IMR-90 (cell line): ENCODE measurements at regions not wholly inside any gene's neighbourhood (a gene's known extent, or its start where the extent isn't known, plus 50 kb on each side); places are given as distances from the start of the nearest gene placed in this dataset.

Experiments used
- ATAC-seq: fragments of 200-7000 bp; cut with Tn5 transposase; 2 replicates; pipeline ENCODE4 v1.9.1; 2020; ENCODE audit warnings: low read depth, mild to moderate bottlenecking, moderate library complexity
- BruUV-seq: library from RNA; stranded (reverse); fragments of 400-500 nt; replicated peaks from 2 replicates; lab custom pipeline; 2021; lab: Mats Ljungman, UMichigan
- CTCF ChIA-PET: fragments of 300-600 bp; formaldehyde crosslinking; extraction: SDS; loops from one replicate; lab custom pipeline; 2021; ENCODE audit warnings: antibody characterized with exemption; lab: Yijun Ruan, JAX
- POLR2A ChIA-PET: fragments of 300-600 bp; sonication (Branson Sonifier 250); formaldehyde crosslinking; loops from one replicate; lab custom pipeline; 2022; ENCODE audit warnings: antibody characterized with exemption; ENCODE audit not compliant: unreplicated experiment; lab: Charles Lee
- DNase-seq: peaks from one replicate; pipeline ENCODE4 v3.0.0; 2013
- H2AFZ ChIP-seq: replicated peaks from 2 replicates; pipeline ENCODE3; 2013; ENCODE audit warnings: low read length, mild to moderate bottlenecking; ENCODE audit not compliant: poor library complexity
- H2AK5ac ChIP-seq: 2 replicates; pipeline ENCODE4 v1.6.1; 2013; ENCODE audit warnings: low read depth, low read length, inconsistent platforms
- H2AK9ac ChIP-seq: replicated peaks from 2 replicates; pipeline ENCODE3; 2013; ENCODE audit warnings: mild to moderate bottlenecking, low read depth, low read length, moderate library complexity; ENCODE audit not compliant: poor library complexity
- H2BK120ac ChIP-seq: 2 replicates; pipeline ENCODE4 v1.6.1; 2013; ENCODE audit warnings: low read depth, low read length, inconsistent platforms
- H2BK15ac ChIP-seq: 3 replicates; pipeline ENCODE4 v1.6.1; 2013; ENCODE audit warnings: low read depth, low read length, inconsistent platforms
- H2BK20ac ChIP-seq: 2 replicates; pipeline ENCODE4 v1.6.1; 2013; ENCODE audit warnings: low read depth, mild to moderate bottlenecking, inconsistent platforms, low read length, moderate library complexity
- H2BK5ac ChIP-seq: 2 replicates; pipeline ENCODE4 v1.6.1; 2013; ENCODE audit warnings: mild to moderate bottlenecking, low read depth, low read length, inconsistent platforms; ENCODE audit not compliant: poor library complexity, severe bottlenecking
- H3K14ac ChIP-seq: replicated peaks from 2 replicates; pipeline ENCODE4 v1.6.1; 2013; ENCODE audit warnings: low read depth, low read length, inconsistent platforms
- H3K18ac ChIP-seq: 2 replicates; pipeline ENCODE4 v1.6.1; 2013; ENCODE audit warnings: low read depth, low read length, control low read depth
- H3K23ac ChIP-seq: 2 replicates; pipeline ENCODE4 v1.6.1; 2013; ENCODE audit warnings: low read depth, low read length, inconsistent platforms
- H3K27ac ChIP-seq: 2 replicates; pipeline ENCODE4 v1.5.1; 2013; ENCODE audit warnings: mild to moderate bottlenecking, control low read depth, low read length; ENCODE audit not compliant: insufficient read depth
- H3K27me3 ChIP-seq: 2 replicates; pipeline ENCODE4 v1.6.1; 2013; ENCODE audit warnings: low read length; ENCODE audit not compliant: control insufficient read depth, insufficient read depth
- H3K36me3 ChIP-seq: 2 replicates; pipeline ENCODE4 v1.6.1; 2013; ENCODE audit warnings: low read length, mixed read lengths; ENCODE audit not compliant: control insufficient read depth, insufficient read depth
- H3K4ac ChIP-seq: 2 replicates; pipeline ENCODE4 v1.6.1; 2013; ENCODE audit warnings: low read depth, low read length, inconsistent platforms
- H3K4me1 ChIP-seq: 2 replicates; pipeline ENCODE4 v1.6.1; 2013; ENCODE audit warnings: low read length, mixed read lengths; ENCODE audit not compliant: control insufficient read depth, insufficient read depth
- H3K4me2 ChIP-seq: 2 replicates; pipeline ENCODE4 v1.6.1; 2013; ENCODE audit warnings: low read depth, mild to moderate bottlenecking, control low read depth, low read length, moderate library complexity
- H3K4me3 ChIP-seq: 2 replicates; pipeline ENCODE4 v1.5.1; 2013; ENCODE audit warnings: low read depth, mild to moderate bottlenecking, control low read depth, low read length, moderate library complexity; ENCODE audit not compliant: insufficient read depth
- H3K56ac ChIP-seq: 2 replicates; pipeline ENCODE4 v1.6.1; 2013; ENCODE audit warnings: low read length, inconsistent platforms; ENCODE audit not compliant: insufficient read depth; ENCODE audit errors: extremely low read depth
- H3K79me1 ChIP-seq, 2 experiments: 2 replicates each; pipeline ENCODE4 v1.6.1; 2013; ENCODE audit warnings: low read length in 2 of 2, inconsistent platforms in 1 of 2, low read depth in 1 of 2
- H3K9ac ChIP-seq: 2 replicates; pipeline ENCODE4 v1.6.1; 2013; ENCODE audit warnings: low read depth, low read length, control low read depth
- H3K9me1 ChIP-seq: 2 replicates; pipeline ENCODE4 v1.6.1; 2013; ENCODE audit warnings: low read length, inconsistent platforms; ENCODE audit not compliant: insufficient read depth
- H3K9me3 ChIP-seq: 2 replicates; pipeline ENCODE4 v1.6.1; 2013; ENCODE audit warnings: low read length; ENCODE audit not compliant: control insufficient read depth, insufficient read depth
- H4K20me1 ChIP-seq: 2 replicates; pipeline ENCODE4 v1.6.1; 2013; ENCODE audit warnings: low read length, inconsistent platforms; ENCODE audit not compliant: insufficient read depth
- H4K5ac ChIP-seq: 2 replicates; pipeline ENCODE4 v1.6.1; 2013; ENCODE audit warnings: mild to moderate bottlenecking, low read depth, low read length, control low read depth
- H4K8ac ChIP-seq, 2 experiments: 2 replicates each; pipeline ENCODE4 v1.6.1; 2013; ENCODE audit warnings: low read depth in 2 of 2, low read length in 2 of 2, control low read depth in 1 of 2, inconsistent platforms in 1 of 2
- H4K91ac ChIP-seq: 2 replicates; pipeline ENCODE4 v1.6.1; 2013; ENCODE audit warnings: low read depth, low read length, inconsistent platforms; ENCODE audit not compliant: insufficient read depth
- BHLHE40 ChIP-seq: fragments of 150-350 bp; IDR thresholded peaks from 2 replicates; pipeline ENCODE4 v1.6.1; 2016; ENCODE audit warnings: mild to moderate bottlenecking, low read depth, low read length
- CEBPB ChIP-seq: IDR thresholded peaks from 2 replicates; pipeline ENCODE4 v1.6.1; 2012; ENCODE audit warnings: low read depth, low read length, improper control_type of control experiment
- CHD1 ChIP-seq: IDR thresholded peaks from 2 replicates; pipeline ENCODE4 v1.6.1; 2012; ENCODE audit warnings: low read depth, low read length, improper control_type of control experiment
- FOS ChIP-seq: fragments of 150-350 bp; IDR thresholded peaks from 2 replicates; pipeline ENCODE4 v1.6.1; 2016; ENCODE audit warnings: low read depth, low read length
- MAFK ChIP-seq: IDR thresholded peaks from 2 replicates; pipeline ENCODE4 v1.6.1; 2012; ENCODE audit warnings: low read depth, low read length, improper control_type of control experiment
- MAZ ChIP-seq: IDR thresholded peaks from 2 replicates; pipeline ENCODE4 v1.6.1; 2012; ENCODE audit warnings: low read depth, mild to moderate bottlenecking, low read length, improper control_type of control experiment, moderate library complexity, borderline replicate concordance
- MXI1 ChIP-seq: IDR thresholded peaks from 2 replicates; pipeline ENCODE4 v1.6.1; 2012; ENCODE audit warnings: low read depth, mild to moderate bottlenecking, low read length, moderate library complexity, borderline replicate concordance
- NFE2L2 ChIP-seq: fragments of 150-350 bp; IDR thresholded peaks from 2 replicates; pipeline ENCODE4 v1.6.1; 2016; ENCODE audit warnings: low read depth, mild to moderate bottlenecking, low read length
- POLR2A ChIP-seq: IDR thresholded peaks from 2 replicates; pipeline ENCODE4 v1.6.1; 2012; ENCODE audit warnings: mild to moderate bottlenecking, low read depth, low read length
- RAD21 ChIP-seq: IDR thresholded peaks from 2 replicates; pipeline ENCODE4 v1.6.1; 2012; ENCODE audit warnings: low read length, improper control_type of control experiment
- RCOR1 ChIP-seq: IDR thresholded peaks from 2 replicates; pipeline ENCODE4 v1.6.1; 2012; ENCODE audit warnings: mild to moderate bottlenecking, low read length, improper control_type of control experiment; ENCODE audit not compliant: insufficient replicate concordance
- RFX5 ChIP-seq: IDR thresholded peaks from 2 replicates; pipeline ENCODE4 v1.8.0; 2012; ENCODE audit warnings: low read depth, mild to moderate bottlenecking, low read length, moderate library complexity
- SMC3 ChIP-seq: fragments of 150-350 bp; IDR thresholded peaks from 2 replicates; pipeline ENCODE4 v1.6.1; 2016; ENCODE audit warnings: low read depth, mild to moderate bottlenecking, antibody characterized with exemption, low read length, moderate library complexity
- dilution Hi-C: fragments of 300-500 bp; cut with HindIII; formaldehyde crosslinking; loops from one replicate; pipeline ENCODE4 v1.14.3; 2018; ENCODE audit warnings: low sequenced_read_pairs; ENCODE audit not compliant: unreplicated experiment
- in situ Hi-C: fragments of 300-500 bp; cut with MboI; formaldehyde crosslinking; loops from 3 replicates; pipeline ENCODE4 v1.14.3; 2019; ENCODE audit warnings: low sequenced_read_pairs, inconsistent platforms, mixed read lengths
- intact Hi-C: fragments of 100-400 bp; cut with micrococcal nuclease; formaldehyde crosslinking; loops from 2 replicates; pipeline ENCODE4 v1.10.0; 2022
- TF ChIP-seq, protein P1 (sequence below): fragments of 150-350 bp; IDR thresholded peaks from 2 replicates; pipeline ENCODE4 v1.6.1; 2016; ENCODE audit warnings: low read depth, mild to moderate bottlenecking, low read length, moderate library complexity, borderline replicate concordance
- TF ChIP-seq, protein P2 (sequence below): conservative IDR thresholded peaks from 2 replicates; pipeline ENCODE4 v1.5.1; 2012; ENCODE audit warnings: mild to moderate bottlenecking, low read depth, low read length, improper control_type of control experiment
- TF ChIP-seq, protein P3 (sequence below): fragments of 150-350 bp; IDR thresholded peaks from 2 replicates; pipeline ENCODE4 v1.6.1; 2017; ENCODE audit warnings: mild to moderate bottlenecking, antibody characterized with exemption, low read length, low read depth

DNA sequence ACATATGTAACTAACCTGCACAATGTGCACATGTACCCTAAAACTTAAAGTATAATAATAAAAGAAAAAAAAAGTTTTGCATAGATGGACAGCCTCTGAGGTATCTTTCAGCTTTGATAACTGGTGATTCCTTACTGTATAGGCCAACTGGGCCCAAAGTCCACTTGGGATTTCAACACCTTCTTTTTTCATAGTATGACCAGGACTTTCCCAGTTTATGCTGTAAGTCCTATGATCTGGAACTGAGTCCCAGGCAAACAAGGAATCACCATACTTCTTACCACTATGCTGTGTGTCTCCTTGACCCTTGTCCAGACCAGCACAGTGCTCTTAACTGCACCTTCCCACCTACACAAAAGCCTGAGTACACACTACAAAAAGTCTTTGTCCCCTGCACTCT is 205.1 kb upstream of the RBBP8 start:
- dilution Hi-C loops = no loop called here
- ATAC-seq (no peak), DNase-seq (no peak)

More for the DNA sequence above, 205.1 kb upstream of the RBBP8 start:
- BruUV-seq = no TSS peak
- Histone ChIP-seq H3K4ac (no peak overlapping the region), H2BK120ac (no peak overlapping the region), H2AK5ac (no peak overlapping the region), H3K36me3 (no peaks in the 10 kb centered on the region), H3K9ac (no peak overlapping the region), H2AK9ac (no peak overlapping the region), H4K5ac (no peak overlapping the region), H3K18ac (no peak overlapping the region), H2BK15ac (no peak overlapping the region), H3K79me1 (no peaks in the 10 kb centered on the region), H2AFZ (no peak overlapping the region), H3K4me3 (no peak overlapping the region), H3K4me2 (no peak overlapping the region), H4K91ac (no peak overlapping the region), H2BK5ac (no peak overlapping the region), H3K9me1 (no peaks in the 10 kb centered on the region; the same call in 1 of the 2 replicates), H3K23ac (no peak overlapping the region), H3K56ac (no peak overlapping the region), H3K9me3 (no peaks in the 10 kb centered on the region), H3K4me1 (no peaks in the 10 kb centered on the region), H3K27me3 (peaks cover 16% of the 10 kb centered on the region; the same call in 1 of the 2 replicates), H2BK20ac (no peak overlapping the region), H3K27ac (no peak overlapping the region), H3K14ac (no peak overlapping the region), H4K8ac (no peak overlapping the region), H4K20me1 (no peaks in the 10 kb centered on the region)
- intact Hi-C loops (no loop called here), in situ Hi-C loops (no loop called here)
- no peak for TF ChIP-seq RFX5
- TF ChIP-seq, protein P1, sequence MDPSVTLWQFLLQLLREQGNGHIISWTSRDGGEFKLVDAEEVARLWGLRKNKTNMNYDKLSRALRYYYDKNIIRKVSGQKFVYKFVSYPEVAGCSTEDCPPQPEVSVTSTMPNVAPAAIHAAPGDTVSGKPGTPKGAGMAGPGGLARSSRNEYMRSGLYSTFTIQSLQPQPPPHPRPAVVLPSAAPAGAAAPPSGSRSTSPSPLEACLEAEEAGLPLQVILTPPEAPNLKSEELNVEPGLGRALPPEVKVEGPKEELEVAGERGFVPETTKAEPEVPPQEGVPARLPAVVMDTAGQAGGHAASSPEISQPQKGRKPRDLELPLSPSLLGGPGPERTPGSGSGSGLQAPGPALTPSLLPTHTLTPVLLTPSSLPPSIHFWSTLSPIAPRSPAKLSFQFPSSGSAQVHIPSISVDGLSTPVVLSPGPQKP = no peak
- TF ChIP-seq CHD1 = no peak
- no peak for TF ChIP-seq SMC3
- TF ChIP-seq, protein P2, sequence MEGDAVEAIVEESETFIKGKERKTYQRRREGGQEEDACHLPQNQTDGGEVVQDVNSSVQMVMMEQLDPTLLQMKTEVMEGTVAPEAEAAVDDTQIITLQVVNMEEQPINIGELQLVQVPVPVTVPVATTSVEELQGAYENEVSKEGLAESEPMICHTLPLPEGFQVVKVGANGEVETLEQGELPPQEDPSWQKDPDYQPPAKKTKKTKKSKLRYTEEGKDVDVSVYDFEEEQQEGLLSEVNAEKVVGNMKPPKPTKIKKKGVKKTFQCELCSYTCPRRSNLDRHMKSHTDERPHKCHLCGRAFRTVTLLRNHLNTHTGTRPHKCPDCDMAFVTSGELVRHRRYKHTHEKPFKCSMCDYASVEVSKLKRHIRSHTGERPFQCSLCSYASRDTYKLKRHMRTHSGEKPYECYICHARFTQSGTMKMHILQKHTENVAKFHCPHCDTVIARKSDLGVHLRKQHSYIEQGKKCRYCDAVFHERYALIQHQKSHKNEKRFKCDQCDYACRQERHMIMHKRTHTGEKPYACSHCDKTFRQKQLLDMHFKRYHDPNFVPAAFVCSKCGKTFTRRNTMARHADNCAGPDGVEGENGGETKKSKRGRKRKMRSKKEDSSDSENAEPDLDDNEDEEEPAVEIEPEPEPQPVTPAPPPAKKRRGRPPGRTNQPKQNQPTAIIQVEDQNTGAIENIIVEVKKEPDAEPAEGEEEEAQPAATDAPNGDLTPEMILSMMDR = no peak
- TF ChIP-seq BHLHE40 = no peak
- no peak for TF ChIP-seq POLR2A
- TF ChIP-seq NFE2L2 = no peak
- no peak for TF ChIP-seq RAD21
- no peak for TF ChIP-seq RCOR1
- no peak for TF ChIP-seq MXI1
- TF ChIP-seq, protein P3, sequence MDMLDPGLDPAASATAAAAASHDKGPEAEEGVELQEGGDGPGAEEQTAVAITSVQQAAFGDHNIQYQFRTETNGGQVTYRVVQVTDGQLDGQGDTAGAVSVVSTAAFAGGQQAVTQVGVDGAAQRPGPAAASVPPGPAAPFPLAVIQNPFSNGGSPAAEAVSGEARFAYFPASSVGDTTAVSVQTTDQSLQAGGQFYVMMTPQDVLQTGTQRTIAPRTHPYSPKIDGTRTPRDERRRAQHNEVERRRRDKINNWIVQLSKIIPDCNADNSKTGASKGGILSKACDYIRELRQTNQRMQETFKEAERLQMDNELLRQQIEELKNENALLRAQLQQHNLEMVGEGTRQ = no peak
- TF ChIP-seq MAZ = no peak
- TF ChIP-seq FOS = no peak
- no peak for TF ChIP-seq MAFK
- TF ChIP-seq CEBPB = no peak
- ChIA-PET POLR2A (no interaction called here), CTCF (no interaction called here)
